C4-2B (cell line): ENCODE measurements at regions not wholly inside any gene's neighbourhood (a gene's known extent, or its start where the extent isn't known, plus 50 kb on each side); places are given as distances from the start of the nearest gene placed in this dataset.

Experiments
- ZFX ChIP-seq: fragments of 450-650 bp; IDR thresholded peaks from 2 replicates; pipeline ENCODE4 v1.6.1; 2017
- TF ChIP-seq, protein P1 (sequence below): fragments of 450-650 bp; conservative IDR thresholded peaks from 2 replicates; pipeline ENCODE4 v1.5.1; 2017; ENCODE audit warnings: mild to moderate bottlenecking

DNA sequence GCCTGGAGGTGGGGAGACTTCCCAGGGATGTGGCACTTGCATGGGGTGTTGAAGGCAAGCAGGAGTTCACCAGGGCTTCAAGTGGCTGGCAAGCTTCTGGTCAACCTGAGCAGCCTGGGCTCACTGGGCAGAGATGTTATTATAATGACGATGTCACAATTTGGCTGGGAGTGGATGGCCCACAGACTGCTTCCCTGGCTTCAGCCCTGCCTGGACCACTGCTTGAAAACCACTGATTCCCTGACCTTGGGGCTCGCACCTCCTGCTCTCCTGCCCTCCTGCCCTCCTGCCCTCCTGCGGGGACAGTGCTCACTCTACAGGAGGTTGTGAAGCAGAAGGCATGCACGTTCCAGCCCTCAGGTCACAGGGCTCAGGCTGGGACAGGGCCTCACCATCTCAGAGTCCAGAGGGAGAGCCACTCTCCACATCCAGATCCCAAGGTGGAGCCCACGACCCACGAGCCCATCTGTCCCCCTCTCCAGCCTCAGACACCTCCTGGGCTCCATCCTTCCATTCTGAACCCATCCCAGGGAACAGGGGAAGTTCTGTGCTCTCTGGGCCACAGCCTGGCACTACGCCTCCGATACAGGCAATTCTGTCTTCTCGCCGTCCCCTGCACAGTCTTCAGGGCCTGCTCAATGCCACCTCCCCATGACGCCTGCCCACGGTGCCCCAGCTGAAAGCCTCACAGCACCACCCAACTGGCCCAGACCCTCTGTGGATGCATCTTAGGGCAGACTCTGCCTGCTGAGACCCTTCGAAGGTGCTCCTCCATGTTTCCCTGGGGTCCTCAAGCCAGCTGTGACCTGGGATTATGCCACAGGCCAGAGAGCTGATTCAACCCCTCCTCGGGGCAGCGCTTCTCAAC is 241.6 kb upstream of the RAB6C start:
- TF ChIP-seq, protein P1, sequence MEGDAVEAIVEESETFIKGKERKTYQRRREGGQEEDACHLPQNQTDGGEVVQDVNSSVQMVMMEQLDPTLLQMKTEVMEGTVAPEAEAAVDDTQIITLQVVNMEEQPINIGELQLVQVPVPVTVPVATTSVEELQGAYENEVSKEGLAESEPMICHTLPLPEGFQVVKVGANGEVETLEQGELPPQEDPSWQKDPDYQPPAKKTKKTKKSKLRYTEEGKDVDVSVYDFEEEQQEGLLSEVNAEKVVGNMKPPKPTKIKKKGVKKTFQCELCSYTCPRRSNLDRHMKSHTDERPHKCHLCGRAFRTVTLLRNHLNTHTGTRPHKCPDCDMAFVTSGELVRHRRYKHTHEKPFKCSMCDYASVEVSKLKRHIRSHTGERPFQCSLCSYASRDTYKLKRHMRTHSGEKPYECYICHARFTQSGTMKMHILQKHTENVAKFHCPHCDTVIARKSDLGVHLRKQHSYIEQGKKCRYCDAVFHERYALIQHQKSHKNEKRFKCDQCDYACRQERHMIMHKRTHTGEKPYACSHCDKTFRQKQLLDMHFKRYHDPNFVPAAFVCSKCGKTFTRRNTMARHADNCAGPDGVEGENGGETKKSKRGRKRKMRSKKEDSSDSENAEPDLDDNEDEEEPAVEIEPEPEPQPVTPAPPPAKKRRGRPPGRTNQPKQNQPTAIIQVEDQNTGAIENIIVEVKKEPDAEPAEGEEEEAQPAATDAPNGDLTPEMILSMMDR, result no peak
- no peak for TF ChIP-seq ZFX
